K562 (cell line): ENCODE measurements at regions not wholly inside any gene's neighbourhood (a gene's known extent, or its start where the extent isn't known, plus 50 kb on each side); places are given as distances from the start of the nearest gene placed in this dataset.

ENCODE experiments used
- CREB1 ChIP-seq, 2 experiments: sonication (generic) in 1 of 2; formaldehyde crosslinking in 1 of 2; IDR thresholded peaks; 2 replicates each; pipeline versions ENCODE4 v1.6.1 to v1.8.0; 2012 to 2022; ENCODE audit warnings: inconsistent platforms in 1 of 2, mild to moderate bottlenecking in 1 of 2, missing genetic modification reagents in 1 of 2, moderate library complexity in 1 of 2
- EP300 ChIP-seq: IDR thresholded peaks from 2 replicates; pipeline ENCODE4 v1.6.1; 2012; ENCODE audit warnings: low read length, improper control_type of control experiment
- FOXK2 ChIP-seq, 2 experiments: fragments of 450-650 bp; IDR thresholded peaks in 1 of 2; conservative IDR thresholded peaks in 1 of 2; 2 replicates each; pipeline ENCODE4 v1.6.1; 2016; ENCODE audit warnings: low read depth in 2 of 2, mild to moderate bottlenecking in 1 of 2
- ID3 ChIP-seq, 2 experiments: fragments of 250-450 bp in 1 of 2; fragments of 450-650 bp in 1 of 2; sonication (Bioruptor Pico) in 1 of 2; IDR thresholded peaks; 2 replicates each; pipeline versions ENCODE4 v1.6.1 to v1.8.0; 2016 to 2021; ENCODE audit warnings: mild to moderate bottlenecking in 2 of 2, moderate library complexity in 2 of 2, missing compliant biosample characterization in 1 of 2, missing genetic modification characterization in 1 of 2
- L3MBTL2 ChIP-seq: fragments of 450-650 bp; IDR thresholded peaks from 2 replicates; pipeline ENCODE4 v1.6.1; 2016; ENCODE audit warnings: mild to moderate bottlenecking, moderate library complexity
- MAZ ChIP-seq, 2 experiments: fragments of 450-650 bp in 1 of 2; sonication (generic) in 1 of 2; formaldehyde crosslinking; IDR thresholded peaks in 1 of 2; conservative IDR thresholded peaks in 1 of 2; 2 replicates each; pipeline versions ENCODE4 v1.4.0 to v1.5.0; 2020; ENCODE audit warnings: mild to moderate bottlenecking in 1 of 2, missing genetic modification reagents in 1 of 2
- MEIS2 ChIP-seq: fragments of 450-650 bp; IDR thresholded peaks from 2 replicates; pipeline ENCODE4 v1.6.1; 2014; ENCODE audit warnings: mild to moderate bottlenecking; ENCODE audit not compliant: partially characterized antibody
- PBX2 ChIP-seq, 2 experiments: IDR thresholded peaks in 1 of 2; conservative IDR thresholded peaks in 1 of 2; 2 replicates each; pipeline ENCODE4 v1.6.1; 2016; ENCODE audit warnings: low read depth in 2 of 2, mild to moderate bottlenecking in 1 of 2, missing compliant biosample characterization in 1 of 2, missing genetic modification characterization in 1 of 2, moderate library complexity in 1 of 2
- RNF219 ChIP-seq: fragments of 250-450 bp; sonication (Bioruptor Pico); IDR thresholded peaks from 2 replicates; pipeline ENCODE4 v1.5.0; 2022; ENCODE audit warnings: mild to moderate bottlenecking
- RUNX1 ChIP-seq: sonication (generic); IDR thresholded peaks from 2 replicates; pipeline ENCODE4 v1.6.1; 2016; ENCODE audit warnings: antibody characterized with exemption, low read depth
- SIX5 ChIP-seq, 2 experiments: IDR thresholded peaks; 2 replicates each; pipeline ENCODE4 v1.6.1; 2011; ENCODE audit warnings: low read length in 2 of 2, borderline replicate concordance in 1 of 2, low read depth in 1 of 2, mild to moderate bottlenecking in 1 of 2, moderate library complexity in 1 of 2; ENCODE audit not compliant: insufficient read depth in 1 of 2
- TCF3 ChIP-seq: sonication (generic); formaldehyde crosslinking; IDR thresholded peaks from 2 replicates; pipeline ENCODE4 v1.4.0; 2020; ENCODE audit warnings: mild to moderate bottlenecking, missing genetic modification reagents
- ZBTB34 ChIP-seq: fragments of 250-450 bp; sonication (Bioruptor Pico); IDR thresholded peaks from 2 replicates; pipeline ENCODE4 v1.8.0; 2021; ENCODE audit warnings: mild to moderate bottlenecking, moderate library complexity
- ZMIZ1 ChIP-seq, 2 experiments: fragments of 150-350 bp in 1 of 2; IDR thresholded peaks; 2 replicates each; pipeline ENCODE4 v1.6.1; 2012 to 2016; ENCODE audit warnings: low read depth in 2 of 2, low read length in 2 of 2, mild to moderate bottlenecking in 1 of 2, moderate library complexity in 1 of 2
- ZNF140 ChIP-seq: fragments of 250-450 bp; sonication (Bioruptor Pico); IDR thresholded peaks from 2 replicates; pipeline ENCODE4 v1.8.0; 2021; ENCODE audit warnings: moderate library complexity, mild to moderate bottlenecking, inconsistent platforms

GRCh38 chr7:136033413-136034031 lies 56.4 kb upstream of the MTPN start (continued):
- TF ChIP-seq ZNF140 (CRISPR knock-in tag) = no peak
- TF ChIP-seq PBX2 (CRISPR knock-in tag; IDR thresholded peaks at IDR 0.05; ENCODE audit: low read depth) = no peak
- TF ChIP-seq PBX2 (tag; conservative IDR thresholded peaks at IDR 0.05; ENCODE audit: low read depth) = peak; percentile 79
- peak; percentile 67; the same call in 1 of the 2 replicates for TF ChIP-seq CREB1 (IDR thresholded peaks at IDR 0.05)
- no peak for TF ChIP-seq CREB1 (CRISPR knock-in tag; IDR thresholded peaks at IDR 0.05)
- TF ChIP-seq RUNX1 = 0 out of 2 replicates have a peak, but pooled peaks have one; percentile 63
- no peak for TF ChIP-seq L3MBTL2
- TF ChIP-seq ID3 (CRISPR knock-in tag; IDR thresholded peaks at IDR 0.05) = no peak
- TF ChIP-seq ID3 (tag; IDR thresholded peaks at IDR 0.05) = peak; percentile 89
- TF ChIP-seq FOXK2 (conservative IDR thresholded peaks at IDR 0.05 in 1 of 2, IDR thresholded peaks at IDR 0.05 in 1 of 2; ENCODE audit: low read depth in 2 of 2) = no peak
- TF ChIP-seq MEIS2 = peak; percentile 87
- peak in 1 of 2 experiments; percentile 77; a peak in 1 of 4 replicates for TF ChIP-seq ZMIZ1 (IDR thresholded peaks at IDR 0.05; ENCODE audit: low read depth in 2 of 2, low read length in 2 of 2)
- TF ChIP-seq RNF219 = no peak
- no peak for TF ChIP-seq ZBTB34 (CRISPR knock-in tag)
- peak in 1 of 2 experiments; percentile 29; a peak in 1 of 4 replicates for TF ChIP-seq MAZ (CRISPR knock-in tag; conservative IDR thresholded peaks at IDR 0.05 in 1 of 2, IDR thresholded peaks at IDR 0.05 in 1 of 2)
- no peak for TF ChIP-seq SIX5 (IDR thresholded peaks at IDR 0.05; ENCODE audit: borderline replicate concordance in 1 of 2, insufficient read depth in 1 of 2, low read depth in 1 of 2, low read length in 2 of 2)
- TF ChIP-seq TCF3 (CRISPR knock-in tag) = peak; percentile 78
- TF ChIP-seq EP300 = peak; percentile 92
